ENCODE measurements at regions not wholly inside any gene's neighbourhood (a gene's known extent, or its start where the extent isn't known, plus 50 kb on each side); places are given as distances from the start of the nearest gene placed in this dataset.
"Not testable (repeated sequence)": the region's sequence is repeated elsewhere in the genome, so short reads cannot be mapped to it uniquely, and the experiment has no call there.

DNA sequence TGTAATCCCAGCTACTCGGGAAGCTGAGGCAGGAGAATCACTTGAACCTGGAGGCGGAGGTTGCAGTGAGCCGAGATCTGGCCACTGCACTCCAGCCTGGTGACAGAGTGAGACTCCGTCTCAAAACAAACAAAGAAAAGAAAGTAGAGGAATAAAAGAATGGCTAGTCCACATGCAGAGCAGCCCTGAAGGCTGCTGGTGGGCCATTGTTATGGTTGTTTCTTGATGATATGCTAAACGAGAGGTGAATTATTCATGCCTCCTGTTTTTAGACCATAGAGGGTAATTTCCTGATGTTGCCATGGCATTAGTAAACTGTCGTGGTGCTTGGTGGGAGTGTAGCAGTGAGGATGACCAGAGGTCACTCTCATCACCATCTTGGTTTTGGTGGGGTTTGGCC is 53.3 kb upstream of the DHRSX start:
- TF ChIP-seq, protein P1, sequence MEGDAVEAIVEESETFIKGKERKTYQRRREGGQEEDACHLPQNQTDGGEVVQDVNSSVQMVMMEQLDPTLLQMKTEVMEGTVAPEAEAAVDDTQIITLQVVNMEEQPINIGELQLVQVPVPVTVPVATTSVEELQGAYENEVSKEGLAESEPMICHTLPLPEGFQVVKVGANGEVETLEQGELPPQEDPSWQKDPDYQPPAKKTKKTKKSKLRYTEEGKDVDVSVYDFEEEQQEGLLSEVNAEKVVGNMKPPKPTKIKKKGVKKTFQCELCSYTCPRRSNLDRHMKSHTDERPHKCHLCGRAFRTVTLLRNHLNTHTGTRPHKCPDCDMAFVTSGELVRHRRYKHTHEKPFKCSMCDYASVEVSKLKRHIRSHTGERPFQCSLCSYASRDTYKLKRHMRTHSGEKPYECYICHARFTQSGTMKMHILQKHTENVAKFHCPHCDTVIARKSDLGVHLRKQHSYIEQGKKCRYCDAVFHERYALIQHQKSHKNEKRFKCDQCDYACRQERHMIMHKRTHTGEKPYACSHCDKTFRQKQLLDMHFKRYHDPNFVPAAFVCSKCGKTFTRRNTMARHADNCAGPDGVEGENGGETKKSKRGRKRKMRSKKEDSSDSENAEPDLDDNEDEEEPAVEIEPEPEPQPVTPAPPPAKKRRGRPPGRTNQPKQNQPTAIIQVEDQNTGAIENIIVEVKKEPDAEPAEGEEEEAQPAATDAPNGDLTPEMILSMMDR (IDR thresholded peaks at IDR 0.05): not testable (repeated sequence)
- TF ChIP-seq ERG (CRISPR knock-in tag; IDR thresholded peaks at IDR 0.05); ATF2 (CRISPR knock-in tag; IDR thresholded peaks at IDR 0.05; ENCODE audit: borderline replicate concordance, low read depth); ELF4 (CRISPR knock-in tag; IDR thresholded peaks at IDR 0.05; ENCODE audit: low read depth); NFYB (CRISPR knock-in tag; conservative IDR thresholded peaks at IDR 0.05; ENCODE audit: low read depth); NR2C2 (CRISPR knock-in tag; IDR thresholded peaks at IDR 0.05); CREB1 (CRISPR knock-in tag; IDR thresholded peaks at IDR 0.05); RELA (CRISPR knock-in tag; IDR thresholded peaks at IDR 0.05; ENCODE audit: borderline replicate concordance): not testable (repeated sequence)
- TF ChIP-seq, protein P2, sequence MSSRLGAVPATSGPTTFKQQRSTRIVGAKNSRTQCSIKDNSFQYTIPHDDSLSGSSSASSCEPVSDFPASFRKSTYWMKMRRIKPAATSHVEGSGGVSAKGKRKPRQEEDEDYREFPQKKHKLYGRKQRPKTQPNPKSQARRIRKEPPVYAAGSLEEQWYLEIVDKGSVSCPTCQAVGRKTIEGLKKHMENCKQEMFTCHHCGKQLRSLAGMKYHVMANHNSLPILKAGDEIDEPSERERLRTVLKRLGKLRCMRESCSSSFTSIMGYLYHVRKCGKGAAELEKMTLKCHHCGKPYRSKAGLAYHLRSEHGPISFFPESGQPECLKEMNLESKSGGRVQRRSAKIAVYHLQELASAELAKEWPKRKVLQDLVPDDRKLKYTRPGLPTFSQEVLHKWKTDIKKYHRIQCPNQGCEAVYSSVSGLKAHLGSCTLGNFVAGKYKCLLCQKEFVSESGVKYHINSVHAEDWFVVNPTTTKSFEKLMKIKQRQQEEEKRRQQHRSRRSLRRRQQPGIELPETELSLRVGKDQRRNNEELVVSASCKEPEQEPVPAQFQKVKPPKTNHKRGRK (CRISPR knock-in tag; IDR thresholded peaks at IDR 0.05; ENCODE audit: borderline replicate concordance): not testable (repeated sequence)
- TF ChIP-seq, protein P3, sequence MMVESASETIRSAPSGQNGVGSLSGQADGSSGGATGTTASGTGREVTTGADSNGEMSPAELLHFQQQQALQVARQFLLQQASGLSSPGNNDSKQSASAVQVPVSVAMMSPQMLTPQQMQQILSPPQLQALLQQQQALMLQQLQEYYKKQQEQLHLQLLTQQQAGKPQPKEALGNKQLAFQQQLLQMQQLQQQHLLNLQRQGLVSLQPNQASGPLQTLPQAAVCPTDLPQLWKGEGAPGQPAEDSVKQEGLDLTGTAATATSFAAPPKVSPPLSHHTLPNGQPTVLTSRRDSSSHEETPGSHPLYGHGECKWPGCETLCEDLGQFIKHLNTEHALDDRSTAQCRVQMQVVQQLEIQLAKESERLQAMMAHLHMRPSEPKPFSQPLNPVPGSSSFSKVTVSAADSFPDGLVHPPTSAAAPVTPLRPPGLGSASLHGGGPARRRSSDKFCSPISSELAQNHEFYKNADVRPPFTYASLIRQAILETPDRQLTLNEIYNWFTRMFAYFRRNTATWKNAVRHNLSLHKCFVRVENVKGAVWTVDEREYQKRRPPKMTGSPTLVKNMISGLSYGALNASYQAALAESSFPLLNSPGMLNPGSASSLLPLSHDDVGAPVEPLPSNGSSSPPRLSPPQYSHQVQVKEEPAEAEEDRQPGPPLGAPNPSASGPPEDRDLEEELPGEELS (CRISPR knock-in tag; IDR thresholded peaks at IDR 0.05): not testable (repeated sequence)

All from WTC11 (cell line).